A549 (cell line): ENCODE measurements at regions not wholly inside any gene's neighbourhood (a gene's known extent, or its start where the extent isn't known, plus 50 kb on each side); places are given as distances from the start of the nearest gene placed in this dataset.

Experiments used
- ATAC-seq, 2 experiments: fragments of 200-7000 bp in 1 of 2; fragments of >200 bp in 1 of 2; cut with Nextera tagmentation in 1 of 2; cut with Tn5 transposase in 1 of 2; 3 replicates each; pipeline versions ENCODE4 v1.8.0 to v1.9.1; 2018 to 2020; ENCODE audit warnings: mild to moderate bottlenecking in 1 of 2, moderate library complexity in 1 of 2
- CTCF ChIA-PET: fragments of 300-600 bp; sonication (Branson Sonifier 250); formaldehyde crosslinking; extraction: SDS; loops from one replicate; lab custom pipeline; 2021; ENCODE audit warnings: antibody characterized with exemption, inconsistent platforms; lab: Yijun Ruan, JAX
- POLR2A ChIA-PET: fragments of 350-600 bp; formaldehyde crosslinking; extraction: SDS; loops from one replicate; lab custom pipeline; 2021; ENCODE audit warnings: antibody characterized with exemption, inconsistent platforms; lab: Yijun Ruan, JAX
- DNase-seq, 2 experiments: peaks; one replicate each; pipeline versions ENCODE4 v3.0.0 to v3.0.0-alpha.2; 2011 to 2016; ENCODE audit warnings: low read depth in 1 of 2, low spot score in 1 of 2
- FAIRE-seq: peaks from 2 replicates; lab custom pipeline; 2011; peaks lifted over from hg19 to GRCh38; lab: Jason Lieb, UNC
- H3K27ac ChIP-seq, 2 experiments: fragments of >200 bp; sonication (Bioruptor Twin); formaldehyde crosslinking; 3 replicates each; pipeline ENCODE4 v1.5.1; 2016 to 2017
- H3K4me1 ChIP-seq: fragments of >200 bp; sonication (Bioruptor Twin); formaldehyde crosslinking; 3 replicates; pipeline ENCODE4 v1.6.1; 2016
- H3K4me2 ChIP-seq: fragments of >200 bp; sonication (Bioruptor Twin); formaldehyde crosslinking; 3 replicates; pipeline ENCODE4 v1.6.1; 2016
- H3K4me3 ChIP-seq: fragments of >200 bp; sonication (Bioruptor Twin); formaldehyde crosslinking; 3 replicates; pipeline ENCODE4 v1.5.1; 2016
- H3K9me3 ChIP-seq: fragments of >200 bp; sonication (Bioruptor Twin); formaldehyde crosslinking; 3 replicates; pipeline ENCODE4 v1.6.1; 2016
- CBX2 ChIP-seq: fragments of 200-600 bp; sonication (generic); IDR thresholded peaks from 2 replicates; pipeline ENCODE4 v1.6.1; 2016; ENCODE audit warnings: low read depth, mild to moderate bottlenecking, borderline replicate concordance
- CHD4 ChIP-seq: fragments of 200-600 bp; sonication (generic); IDR thresholded peaks from 2 replicates; pipeline ENCODE4 v1.6.1; 2016; ENCODE audit warnings: antibody characterized with exemption, mild to moderate bottlenecking, borderline replicate concordance
- CTCF ChIP-seq: fragments of >200 bp; sonication (Bioruptor Twin); formaldehyde crosslinking; IDR thresholded peaks from 3 replicates; pipeline ENCODE4 v1.5.1; 2016
- FOXS1 ChIP-seq: fragments of 250-450 bp; sonication (Bioruptor Pico); IDR thresholded peaks from 2 replicates; pipeline ENCODE4 v1.5.0; 2020; ENCODE audit warnings: mild to moderate bottlenecking, moderate library complexity
- JUNB ChIP-seq: fragments of >200 bp; sonication (Bioruptor Twin); formaldehyde crosslinking; IDR thresholded peaks from 2 replicates; pipeline ENCODE4 v1.6.1; 2016
- MAFK ChIP-seq: fragments of 450-650 bp; IDR thresholded peaks from 2 replicates; pipeline ENCODE4 v1.6.1; 2014; ENCODE audit not compliant: partially characterized antibody
- MAX ChIP-seq: IDR thresholded peaks from 2 replicates; pipeline ENCODE4 v1.6.1; 2012
- PBX3 ChIP-seq: IDR thresholded peaks from 2 replicates; pipeline ENCODE4 v1.6.1; 2012
- RNF2 ChIP-seq: fragments of 200-600 bp; sonication (generic); IDR thresholded peaks from 2 replicates; pipeline ENCODE4 v1.6.1; 2016; ENCODE audit warnings: low read depth, mild to moderate bottlenecking, antibody characterized with exemption, moderate library complexity, borderline replicate concordance
- SMC3 ChIP-seq: fragments of >200 bp; sonication (Bioruptor Twin); formaldehyde crosslinking; IDR thresholded peaks from 3 replicates; pipeline ENCODE4 v1.6.1; 2018; ENCODE audit warnings: inconsistent platforms
- TFCP2L1 ChIP-seq: fragments of 250-450 bp; sonication (Bioruptor Pico); IDR thresholded peaks from 2 replicates; pipeline ENCODE4 v1.5.0; 2021; ENCODE audit warnings: mild to moderate bottlenecking
- WGBS: methylation state at CpG from one replicate; pipeline ENCODE4 v1.1.6; 2017; ENCODE audit errors: missing lambda C conversion rate; 5-methylcytosine and 5-hydroxymethylcytosine counted together

GRCh38 chr2:9756692-9757250 lies 86.5 kb upstream of the TAF1B start (continued):
- TF ChIP-seq CTCF: no peak

GRCh38 chr2:9757501-9758264 lies 85.6 kb upstream of the TAF1B start:
- no peak for ATAC-seq
- no peak overlapping the region for H3K4me2 ChIP-seq
- ChIA-PET POLR2A (no interaction called here), CTCF (interaction anchor here (1.2 to 19.4 kb wide), 5 partner anchors 10 to 42 kb away, joined by 3 to 234 read pairs (median 7); no protein-coding TSS in a partner anchor)
- no peak for FAIRE-seq
- H3K27ac ChIP-seq: peak overlapping the region in 1 of 2 experiments; percentile 22; a peak in 2 of 6 replicates
- H3K9me3 ChIP-seq: no peaks in the 10 kb centered on the region
- no peak overlapping the region for H3K4me3 ChIP-seq
- DNase-seq: no peak
- TF ChIP-seq CHD4: no peak
- TF ChIP-seq TFCP2L1 (CRISPR knock-in tag): no peak
- TF ChIP-seq JUNB: no peak
- no peak for TF ChIP-seq SMC3
- no peak for TF ChIP-seq CTCF
- no peak for TF ChIP-seq RNF2
- TF ChIP-seq, all 56 proteins: peak for 0
- peaks cover 25% of the 10 kb centered on the region for H3K4me1 ChIP-seq
- 84% methylated on average over 27 of the region's 27 CpGs for WGBS

GRCh38 chr2:9758741-9759140 lies 84.5 kb upstream of the TAF1B start:
- ChIA-PET CTCF (interaction anchor here (1.0 to 19.4 kb wide), 5 partner anchors 11 to 55 kb away, joined by 3 to 234 read pairs (median 6); no protein-coding TSS in a partner anchor), POLR2A (no interaction called here)
- H3K4me3 ChIP-seq: no peak overlapping the region
- DNase-seq (no peak), FAIRE-seq (no peak), ATAC-seq (no peak)
- 75% methylated on average over 5 of the region's 5 CpGs for WGBS
- no peak for TF ChIP-seq MAFK
- no peak for TF ChIP-seq PBX3
- no peak for TF ChIP-seq MAX
- TF ChIP-seq FOXS1 (CRISPR knock-in tag): no peak
- no peak for TF ChIP-seq CBX2
- peak overlapping the region in 1 of 2 experiments; percentile 22; a peak in 1 of 6 replicates for H3K27ac ChIP-seq
- H3K9me3 ChIP-seq: no peaks in the 10 kb centered on the region
- H3K4me1 ChIP-seq: peaks cover 21% of the 10 kb centered on the region
- no peak overlapping the region for H3K4me2 ChIP-seq
